Breast epithelium (tissue), 4 donors: ENCODE measurements at regions not wholly inside any gene's neighbourhood (a gene's known extent, or its start where the extent isn't known, plus 50 kb on each side); places are given as distances from the start of the nearest gene placed in this dataset.

Experiments used
- DNase-seq, 2 donors: peaks; one replicate each; pipeline ENCODE4 v3.0.0-alpha.2; 2019; ENCODE audit warnings: low spot score in 2 of 2
- H3K27ac ChIP-seq, 2 donors: fragments of 200-600 bp; sonication (generic) in 1 of 2; one replicate each; pipeline ENCODE4 v1.5.1; 2016 to 2019; ENCODE audit warnings: mild to moderate bottlenecking in 1 of 2
- H3K27me3 ChIP-seq, 2 donors: fragments of 200-600 bp; sonication (generic) in 1 of 2; one replicate each; pipeline versions ENCODE4 v1.5.1 to v1.6.0; 2017 to 2019; ENCODE audit warnings: control low read depth in 1 of 2, mild to moderate bottlenecking in 1 of 2
- H3K36me3 ChIP-seq: fragments of 200-600 bp; one replicate; pipeline ENCODE4 v1.5.1; 2019
- H3K4me1 ChIP-seq, 2 donors: fragments of 200-600 bp; sonication (generic); one replicate each; pipeline ENCODE4 v1.5.1; 2016 to 2019; ENCODE audit warnings: control low read depth in 1 of 2
- H3K4me3 ChIP-seq, 3 donors: fragments of 200-600 bp; sonication (generic); 1 replicate in 2 of 3; 2 replicates in 1 of 3; pipeline ENCODE4 v1.5.1; 2016 to 2019; ENCODE audit warnings: mild to moderate bottlenecking in 3 of 3, moderate library complexity in 2 of 3
- H3K9me3 ChIP-seq, 2 donors: fragments of 200-600 bp; sonication (generic) in 1 of 2; one replicate each; pipeline ENCODE4 v1.5.1; 2016 to 2019; ENCODE audit warnings: control low read depth in 1 of 2
- POLR2A ChIP-seq: fragments of 450-650 bp; IDR thresholded peaks from one replicate; pipeline ENCODE4 v1.6.1; 2016; ENCODE audit warnings: antibody characterized with exemption, mild to moderate bottlenecking, moderate library complexity
- POLR2AphosphoS5 ChIP-seq, 3 donors: sonication (generic); formaldehyde crosslinking; IDR thresholded peaks; one replicate each; pipeline ENCODE4 v1.6.1; 2017; ENCODE audit warnings: antibody characterized with exemption in 3 of 3
- intact Hi-C: fragments of 100-400 bp; cut with DNase I; formaldehyde crosslinking; loops from one replicate; pipeline ENCODE4 v1.15.1; 2023; ENCODE audit warnings: low total_unique reads
- TF ChIP-seq, protein P1 (sequence below), 3 donors: fragments of 450-650 bp; IDR thresholded peaks; one replicate each; pipeline ENCODE4 v1.5.1; 2016 to 2017; ENCODE audit warnings: antibody characterized with exemption in 3 of 3, mild to moderate bottlenecking in 3 of 3, moderate library complexity in 3 of 3

GRCh38 chr4:151940926-151941617 is 180.3 kb upstream of the GATB start:
- H3K9me3 ChIP-seq = peaks cover 0 to 6% of the 10 kb centered on the region in 2 donors
- no peaks in the 10 kb centered on the region for H3K27me3 ChIP-seq
- intact Hi-C loops = no loop called here
- no peaks in the 10 kb centered on the region for H3K36me3 ChIP-seq
- no peak for DNase-seq
- TF ChIP-seq, protein P1, sequence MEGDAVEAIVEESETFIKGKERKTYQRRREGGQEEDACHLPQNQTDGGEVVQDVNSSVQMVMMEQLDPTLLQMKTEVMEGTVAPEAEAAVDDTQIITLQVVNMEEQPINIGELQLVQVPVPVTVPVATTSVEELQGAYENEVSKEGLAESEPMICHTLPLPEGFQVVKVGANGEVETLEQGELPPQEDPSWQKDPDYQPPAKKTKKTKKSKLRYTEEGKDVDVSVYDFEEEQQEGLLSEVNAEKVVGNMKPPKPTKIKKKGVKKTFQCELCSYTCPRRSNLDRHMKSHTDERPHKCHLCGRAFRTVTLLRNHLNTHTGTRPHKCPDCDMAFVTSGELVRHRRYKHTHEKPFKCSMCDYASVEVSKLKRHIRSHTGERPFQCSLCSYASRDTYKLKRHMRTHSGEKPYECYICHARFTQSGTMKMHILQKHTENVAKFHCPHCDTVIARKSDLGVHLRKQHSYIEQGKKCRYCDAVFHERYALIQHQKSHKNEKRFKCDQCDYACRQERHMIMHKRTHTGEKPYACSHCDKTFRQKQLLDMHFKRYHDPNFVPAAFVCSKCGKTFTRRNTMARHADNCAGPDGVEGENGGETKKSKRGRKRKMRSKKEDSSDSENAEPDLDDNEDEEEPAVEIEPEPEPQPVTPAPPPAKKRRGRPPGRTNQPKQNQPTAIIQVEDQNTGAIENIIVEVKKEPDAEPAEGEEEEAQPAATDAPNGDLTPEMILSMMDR (IDR thresholded peaks at IDR 0.05) = no peak
- no peak for TF ChIP-seq POLR2AphosphoS5 (IDR thresholded peaks at IDR 0.05)
- no peaks in the 10 kb centered on the region for H3K4me1 ChIP-seq
- H3K27ac ChIP-seq = no peak overlapping the region
- no peak overlapping the region for H3K4me3 ChIP-seq

GRCh38 chr4:151940291-151940690 is 179.5 kb upstream of the GATB start:
- intact Hi-C loops = no loop called here
- Histone ChIP-seq H3K4me3 (no peak overlapping the region), H3K27me3 (no peaks in the 10 kb centered on the region), H3K9me3 (no peaks in the 10 kb centered on the region), H3K36me3 (no peaks in the 10 kb centered on the region), H3K27ac (no peak overlapping the region), H3K4me1 (no peaks in the 10 kb centered on the region)
- TF ChIP-seq POLR2AphosphoS5 (IDR thresholded peaks at IDR 0.05) = no peak
- TF ChIP-seq, protein P1 (IDR thresholded peaks at IDR 0.05) = no peak
- TF ChIP-seq POLR2A = no peak
- no peak for DNase-seq

- Histone ChIP-seq H3K4me3 (no peak overlapping the region), H3K36me3 (no peaks in the 10 kb centered on the region), H3K27me3 (no peaks in the 10 kb centered on the region), H3K27ac (no peak overlapping the region), H3K4me1 (no peaks in the 10 kb centered on the region), H3K9me3 (no peaks in the 10 kb centered on the region)
- TF ChIP-seq, protein P1 (IDR thresholded peaks at IDR 0.05) = no peak
- TF ChIP-seq POLR2AphosphoS5 (IDR thresholded peaks at IDR 0.05) = no peak
- no peak for TF ChIP-seq POLR2A
- no peak for DNase-seq
- intact Hi-C loops = no loop called here
Observed at GRCh38 chr4:151939670-151940069, 178.9 kb upstream of the GATB start.

DNA sequence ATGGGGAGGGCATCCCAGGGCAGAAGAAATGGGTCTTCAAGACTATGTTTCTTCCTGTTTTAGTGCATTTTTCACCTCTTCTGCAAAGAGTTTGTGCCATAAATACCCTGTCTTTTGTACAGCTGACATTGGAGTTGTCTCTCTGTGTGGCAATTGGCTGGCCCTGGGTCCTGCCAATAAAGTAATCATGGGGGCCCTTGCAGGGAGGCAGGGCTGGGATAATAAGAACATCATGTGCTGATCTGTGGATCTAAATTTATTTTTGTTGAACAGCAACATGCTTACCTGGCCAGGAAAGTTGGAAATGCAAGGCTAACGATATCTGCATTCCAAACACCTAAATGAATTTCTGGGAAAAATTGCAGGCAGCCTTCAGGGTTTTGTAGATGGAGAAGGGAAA is 174.6 kb upstream of the GATB start:
- no peak for DNase-seq
- no peak overlapping the region for H3K4me3 ChIP-seq

DNA sequence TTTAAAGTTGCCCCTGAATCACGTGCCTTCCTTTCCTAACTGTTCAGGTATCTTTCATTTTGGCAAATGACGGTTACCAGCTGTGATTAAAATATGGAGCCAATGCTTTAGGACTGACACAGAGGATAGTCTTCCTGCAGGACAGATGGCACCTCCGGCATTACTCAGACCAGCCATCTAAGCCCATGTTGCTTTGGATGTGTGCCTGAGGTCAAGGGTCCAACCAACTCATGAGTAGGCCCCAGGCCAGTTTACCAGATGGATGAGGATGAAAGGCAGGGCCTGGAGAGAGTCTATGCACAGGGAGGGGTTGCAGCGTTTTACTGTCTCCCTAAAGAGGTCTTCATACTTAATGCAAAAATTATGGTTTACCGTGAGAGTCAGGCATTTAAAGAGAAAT is 174.0 kb upstream of the GATB start:
- Histone ChIP-seq H3K4me3 (no peak overlapping the region), H3K4me1 (no peaks in the 10 kb centered on the region), H3K36me3 (no peaks in the 10 kb centered on the region), H3K27me3 (no peaks in the 10 kb centered on the region), H3K27ac (no peak overlapping the region), H3K9me3 (no peaks in the 10 kb centered on the region)
- no peak for DNase-seq
- intact Hi-C loops = no loop called here
- TF ChIP-seq, protein P1 (IDR thresholded peaks at IDR 0.05) = no peak
- TF ChIP-seq POLR2AphosphoS5 (IDR thresholded peaks at IDR 0.05) (no peak), POLR2A (no peak)

More for the DNA sequence above, 174.6 kb upstream of the GATB start:
- TF ChIP-seq, protein P1 (IDR thresholded peaks at IDR 0.05) = no peak
- no peak for TF ChIP-seq POLR2A
- no peak for TF ChIP-seq POLR2AphosphoS5 (IDR thresholded peaks at IDR 0.05)
- H3K9me3 ChIP-seq = no peaks in the 10 kb centered on the region
- no peaks in the 10 kb centered on the region for H3K4me1 ChIP-seq
- no peaks in the 10 kb centered on the region for H3K36me3 ChIP-seq
- intact Hi-C loops = no loop called here
- H3K27me3 ChIP-seq = no peaks in the 10 kb centered on the region
- H3K27ac ChIP-seq = no peak overlapping the region
